NCI-H1694 treated with DMSO at 0.1 percent for 48 hours (cell line): ENCODE measurements at regions not wholly inside any gene's neighbourhood (a gene's known extent, or its start where the extent isn't known, plus 50 kb on each side); places are given as distances from the start of the nearest gene placed in this dataset.

Source experiments
- DNase-seq: peaks from one replicate; lab custom pipeline; 2025; lab: John Stamatoyannopoulos, UW

DNA sequence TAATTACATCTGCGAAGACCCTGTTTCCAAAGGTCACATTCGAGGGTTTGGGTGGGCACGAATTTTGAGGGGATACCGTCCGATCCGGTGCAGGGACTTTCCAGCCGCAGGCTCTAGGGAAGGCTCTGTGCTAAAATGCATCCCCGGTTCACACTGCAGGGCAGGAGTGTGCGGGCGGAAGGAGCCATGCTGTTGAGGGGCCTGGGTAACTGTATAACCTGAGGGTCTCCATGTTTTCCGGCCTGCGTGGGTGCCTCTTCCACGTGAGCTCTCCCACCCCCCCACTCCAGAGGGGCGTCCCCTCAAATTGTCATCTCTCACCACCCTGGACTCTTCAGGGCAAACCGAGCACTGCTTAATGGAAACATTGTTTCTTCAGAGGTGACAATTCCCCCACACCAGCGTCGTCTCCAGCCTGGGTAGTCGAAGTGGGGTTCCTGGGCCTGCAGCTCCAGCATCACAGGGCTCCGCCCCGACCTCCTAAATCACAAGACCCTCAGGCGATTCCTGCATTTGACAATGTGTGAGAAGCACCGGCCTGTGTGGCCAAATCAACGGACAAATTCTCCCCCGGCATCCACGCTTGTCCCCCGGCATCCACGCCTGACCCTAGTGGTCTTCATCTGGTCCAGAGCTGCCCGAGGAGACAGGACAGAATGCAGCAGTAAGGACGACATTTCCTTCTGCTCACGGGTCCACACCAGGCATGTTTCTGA is 51.2 kb downstream of the FOXL3 start:
- no peak for DNase-seq

GRCh38 chr7:341841-342638 is 52.1 kb downstream of the FOXL3 start:
- DNase-seq = no peak

GRCh38 chr7:342681-343216 is 52.8 kb downstream of the FOXL3 start:
- DNase-seq = no peak

DNA sequence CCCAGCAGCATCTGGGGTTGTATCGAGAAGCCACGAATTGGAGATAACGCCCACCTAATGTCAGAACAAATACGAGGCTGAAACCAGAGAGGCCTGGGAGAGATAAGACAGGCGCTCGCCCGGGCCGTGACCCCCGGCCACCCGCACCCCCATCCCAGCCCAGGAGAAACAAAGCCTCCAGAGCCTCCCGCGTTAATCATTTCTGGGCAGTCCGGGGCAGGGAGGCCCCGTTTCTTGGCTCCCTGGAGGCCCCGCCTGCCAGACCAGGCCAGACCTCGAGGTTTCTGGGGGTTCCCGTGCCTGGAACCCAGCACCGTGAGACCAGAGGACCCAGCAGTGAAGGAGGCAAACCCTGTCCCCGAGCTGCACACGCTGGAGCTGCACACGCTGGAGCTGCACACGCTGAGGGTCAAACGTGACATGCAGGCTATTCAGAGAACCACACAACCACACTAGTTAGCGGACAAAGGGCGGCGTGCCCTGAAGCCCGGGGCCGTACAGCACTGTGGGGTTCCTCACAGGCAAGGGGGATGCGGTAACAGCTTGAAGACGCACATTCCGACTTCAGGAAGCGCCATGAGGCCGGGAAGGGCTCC is 53.4 kb downstream of the FOXL3 start:
- DNase-seq = no peak

DNA sequence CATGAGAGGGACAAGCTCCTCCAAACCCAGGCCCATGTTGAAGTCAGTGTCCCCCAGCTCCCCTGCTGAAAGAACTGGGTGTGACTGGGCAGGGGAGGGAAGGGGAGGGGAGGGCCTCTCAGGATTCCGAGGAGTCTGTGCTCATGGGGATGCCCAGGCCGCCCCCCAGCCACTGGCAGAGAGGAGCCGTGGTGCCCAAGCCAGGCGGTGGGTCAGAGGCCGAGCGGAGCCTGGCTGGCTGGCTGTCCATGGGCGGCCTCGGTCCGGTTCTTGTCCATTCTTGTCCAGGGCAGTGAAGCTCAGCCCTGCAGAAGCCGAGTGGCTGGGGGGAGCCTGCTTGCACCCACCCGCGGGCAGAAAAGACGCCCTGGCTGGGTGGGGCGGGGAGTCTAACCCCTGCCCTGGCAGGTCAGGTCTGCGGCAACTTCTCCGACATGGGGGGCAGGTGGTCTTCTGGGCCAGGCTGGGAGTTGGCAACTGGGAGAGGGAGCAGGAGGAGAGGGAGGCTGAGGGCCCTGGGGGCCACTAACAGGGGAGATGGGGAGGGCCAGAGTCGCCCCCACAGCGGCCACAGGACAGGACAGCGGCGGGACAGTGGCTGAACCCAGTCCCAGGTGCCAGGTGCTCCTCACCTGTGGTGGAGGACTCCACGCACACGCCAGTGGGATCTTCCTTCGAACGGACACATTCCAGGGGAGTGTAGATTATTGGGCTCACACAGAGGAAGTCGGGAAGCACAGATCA is 54.1 kb downstream of the FOXL3 start:
- DNase-seq = no peak

DNA sequence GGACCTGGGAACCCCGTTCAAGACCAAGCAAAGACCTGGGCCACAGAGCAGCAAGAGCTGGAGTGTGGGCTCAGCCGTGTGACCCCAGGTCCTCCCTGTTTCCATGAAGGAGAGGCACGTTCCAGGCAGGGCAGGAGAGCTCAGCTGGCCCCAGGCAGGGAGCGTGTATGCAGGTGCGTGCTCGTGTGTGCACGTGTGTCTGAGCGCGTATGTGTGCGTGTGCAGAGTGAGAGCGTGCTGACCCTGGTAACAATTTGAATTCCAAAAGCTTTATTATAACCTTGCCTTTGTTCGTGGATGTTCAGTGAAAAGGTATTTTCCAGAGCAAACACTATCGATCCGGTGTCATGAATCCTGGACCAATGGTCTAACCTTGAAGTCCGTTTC is 54.6 kb downstream of the FOXL3 start:
- no peak for DNase-seq

GRCh38 chr7:346116-346898 is 56.3 kb downstream of the FOXL3 start:
- DNase-seq = no peak

GRCh38 chr7:347001-347590 is 57.1 kb downstream of the FOXL3 start:
- DNase-seq = no peak

DNA sequence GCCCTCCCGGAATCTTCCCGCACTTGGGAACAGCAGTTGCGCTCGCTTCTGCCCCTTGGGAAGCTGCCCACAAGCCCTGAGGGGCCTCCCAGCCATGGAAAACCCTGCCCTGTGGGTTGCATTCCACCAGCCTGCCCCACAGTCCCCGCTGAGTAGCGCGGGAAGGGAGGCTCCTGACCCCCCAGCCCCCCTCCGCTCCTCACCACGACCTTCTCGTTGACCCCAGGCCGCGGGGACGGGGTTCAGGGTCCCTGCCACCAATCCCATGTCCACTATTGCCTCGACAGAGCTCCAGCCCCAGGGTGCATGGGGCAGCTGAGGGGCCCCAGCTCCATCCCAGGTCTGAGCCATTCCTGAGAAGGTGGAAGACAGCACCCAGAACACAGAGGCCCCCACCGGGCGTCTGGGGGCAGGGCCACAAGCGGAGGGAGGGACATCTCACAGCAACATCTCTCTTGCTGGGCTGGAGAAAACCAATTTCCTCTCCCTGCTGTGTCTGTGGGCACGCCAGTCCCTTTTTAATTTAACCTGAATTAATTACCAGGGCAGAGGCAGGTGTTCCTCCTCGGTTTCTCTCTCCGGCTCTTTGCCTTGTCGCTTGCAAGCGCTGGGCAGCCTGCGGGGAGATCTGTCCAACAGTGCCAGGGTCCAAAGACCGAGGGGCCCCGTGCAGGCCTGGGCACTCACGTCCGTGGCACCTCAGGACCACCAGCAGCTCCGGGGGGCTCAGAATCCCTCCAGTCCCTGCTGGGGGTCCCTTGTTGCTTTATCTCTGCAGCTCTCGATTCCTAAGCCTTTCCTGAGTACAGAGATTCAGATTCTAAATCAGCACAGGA is 57.9 kb downstream of the FOXL3 start:
- DNase-seq = no peak

DNA sequence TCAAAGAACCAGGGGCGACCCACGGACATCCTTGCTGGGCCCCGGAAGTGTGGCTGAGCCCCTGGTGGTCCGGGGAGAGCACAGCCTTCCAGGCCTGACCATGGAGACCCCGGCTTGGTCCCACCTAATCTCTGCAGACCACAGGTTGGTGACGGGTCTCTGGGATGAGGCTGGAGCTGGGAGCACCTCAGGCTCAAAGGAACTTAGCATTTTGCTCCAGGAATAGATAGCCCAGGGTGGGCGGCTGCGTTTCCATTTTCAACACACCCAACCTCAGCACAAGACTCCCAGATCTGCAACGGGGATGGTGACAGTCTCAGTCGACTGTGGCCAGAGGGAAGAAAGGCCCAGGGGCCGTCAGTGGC is 58.5 kb downstream of the FOXL3 start:
- DNase-seq = no peak

DNA sequence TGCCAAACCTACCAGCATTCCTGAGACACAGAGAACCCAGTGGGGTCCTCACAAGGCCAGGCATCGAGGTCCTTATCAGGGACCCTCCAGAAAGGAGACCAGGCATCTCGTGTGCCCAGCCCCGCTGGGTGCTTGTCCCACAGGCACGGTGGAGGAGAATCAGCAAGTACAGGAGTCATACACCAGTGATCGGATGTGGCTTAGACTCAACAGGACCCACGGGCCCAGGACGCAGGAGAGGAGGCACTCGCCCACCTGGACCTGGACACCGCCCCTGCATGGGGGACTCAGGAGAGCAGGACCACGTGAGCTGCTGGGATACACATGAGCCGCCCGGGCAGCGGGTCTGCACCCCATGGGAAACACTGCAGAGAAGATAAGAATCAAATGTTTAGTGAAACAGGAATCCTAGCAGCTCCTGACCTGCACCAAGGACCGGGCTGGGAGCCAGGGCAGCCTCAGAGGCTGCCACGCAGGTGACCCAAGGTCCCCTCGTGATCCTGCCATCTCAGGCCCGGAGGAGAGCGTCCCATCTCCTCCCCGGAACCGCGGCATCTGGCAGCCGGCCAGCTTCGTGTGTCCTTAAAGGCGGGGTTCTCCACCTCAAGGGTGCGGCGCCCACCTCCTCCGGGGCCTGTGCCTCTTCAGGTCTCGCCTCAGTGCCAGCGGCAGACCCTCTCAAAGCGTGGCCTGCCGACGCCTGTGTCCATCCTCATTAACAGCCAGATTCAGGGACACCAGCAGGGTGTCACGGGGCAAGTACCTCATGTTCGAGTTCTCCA is 59.2 kb downstream of the FOXL3 start:
- no peak for DNase-seq

GRCh38 chr7:351256-351655 is 61.3 kb downstream of the FOXL3 start:
- DNase-seq = no peak

DNA sequence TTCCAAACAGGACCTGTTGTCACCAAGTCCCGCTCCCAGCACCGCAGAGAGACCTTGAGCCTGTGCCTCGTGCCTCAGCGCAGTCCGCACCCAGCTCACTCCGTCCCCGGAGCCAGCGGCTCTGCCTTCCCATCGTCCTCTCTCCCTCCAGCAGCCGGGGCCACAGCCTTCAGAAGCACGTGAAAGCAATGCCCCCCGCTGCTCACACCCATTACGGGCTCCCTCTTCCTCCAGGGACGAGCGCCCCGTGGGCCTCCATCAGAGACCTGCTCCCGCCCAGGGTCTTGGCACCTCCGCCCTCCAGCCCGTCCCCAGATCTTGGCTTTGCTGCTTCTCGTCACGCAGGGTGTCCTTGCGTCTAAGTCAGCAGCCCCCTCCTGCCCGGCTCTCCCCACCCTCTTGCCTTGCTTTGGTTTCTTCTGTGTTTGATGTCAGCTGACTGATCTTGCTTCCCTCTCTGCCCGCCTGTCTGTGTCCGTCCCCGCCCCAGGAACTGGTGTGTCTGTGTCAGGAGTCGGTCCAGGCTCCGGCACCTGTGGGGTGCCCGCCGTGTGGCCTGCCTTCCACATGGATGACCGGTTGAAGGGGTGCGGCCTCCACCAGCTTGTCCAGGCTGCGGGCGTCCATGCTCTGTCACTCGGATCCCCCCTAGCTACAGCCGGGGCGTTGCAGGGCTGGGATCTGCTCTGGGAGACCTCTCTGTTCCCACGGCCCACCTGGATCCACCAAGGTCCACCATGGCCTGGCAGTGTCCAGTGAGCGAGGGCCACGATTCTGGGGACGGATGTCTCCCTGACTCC is 61.9 kb downstream of the FOXL3 start:
- no peak for DNase-seq

- DNase-seq = no peak
Measured at GRCh38 chr7:353746-354325, 63.9 kb downstream of the FOXL3 start.

GRCh38 chr7:354597-355470 is 64.9 kb downstream of the FOXL3 start:
- DNase-seq = no peak

- DNase-seq = no peak
Measured at GRCh38 chr7:355568-355967, 65.6 kb downstream of the FOXL3 start.

DNA sequence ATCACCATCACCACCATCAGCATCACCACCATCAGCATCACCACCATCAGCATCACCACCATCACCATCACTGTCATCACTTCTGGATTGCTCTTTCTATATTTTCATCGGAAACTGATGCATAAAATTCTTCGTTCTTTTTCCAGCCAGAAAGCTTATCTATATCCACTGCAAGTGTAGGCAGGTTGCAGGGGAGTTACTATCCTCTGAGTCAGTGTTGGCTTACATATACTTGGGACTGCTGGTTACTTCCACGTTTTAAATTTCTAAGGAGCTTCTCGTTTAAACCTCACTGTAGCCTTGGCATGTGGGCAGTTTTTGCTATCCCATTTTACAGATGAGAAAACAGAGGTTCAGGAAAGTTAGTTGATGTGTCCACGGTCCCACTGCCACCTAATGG is 66.1 kb downstream of the FOXL3 start:
- DNase-seq = no peak
